ENCODE measurements at regions not wholly inside any gene's neighbourhood (a gene's known extent, or its start where the extent isn't known, plus 50 kb on each side); places are given as distances from the start of the nearest gene placed in this dataset.

DNA sequence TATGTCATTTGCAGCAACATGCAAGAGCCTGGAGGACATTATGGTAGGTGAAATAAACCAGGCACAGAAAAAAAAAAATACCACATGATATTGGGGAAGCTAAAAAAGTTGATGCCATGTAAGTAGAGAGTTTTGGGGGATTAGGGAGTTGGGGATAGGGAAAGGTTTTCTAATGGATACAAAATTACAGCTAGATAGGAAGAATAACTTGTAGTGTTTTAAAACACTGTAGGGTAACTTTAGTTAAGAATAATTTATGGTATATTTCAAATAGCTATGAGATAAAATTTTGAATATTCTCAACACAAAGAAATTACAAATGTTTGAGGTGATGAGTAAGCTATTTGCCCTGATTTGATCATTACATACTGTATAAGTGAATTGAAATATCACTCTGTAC is 1456.7 kb upstream of the MIR17HG start:
- no peaks in the 10 kb centered on the region for H3K27me3 ChIP-seq (replicated peaks; ENCODE audit: control insufficient read depth, insufficient read depth, low read length, poor library complexity, severe bottlenecking)
- H3K27ac ChIP-seq (ENCODE audit: insufficient read depth, low read length, poor library complexity, severe bottlenecking), result no peak overlapping the region
- H3K4me1 ChIP-seq (ENCODE audit: control insufficient read depth, insufficient read depth, low read length, poor library complexity, severe bottlenecking), result no peaks in the 10 kb centered on the region
- H3K9me3 ChIP-seq (ENCODE audit: control insufficient read depth, low read length), result no peaks in the 10 kb centered on the region
- DNase-seq, result no peak
- no peaks in the 10 kb centered on the region for H3K36me3 ChIP-seq (ENCODE audit: control insufficient read depth, insufficient read depth, low read length)
- no peak overlapping the region for H3K4me3 ChIP-seq (ENCODE audit: insufficient read depth, low read depth, low read length, poor library complexity, severe bottlenecking)

DNA sequence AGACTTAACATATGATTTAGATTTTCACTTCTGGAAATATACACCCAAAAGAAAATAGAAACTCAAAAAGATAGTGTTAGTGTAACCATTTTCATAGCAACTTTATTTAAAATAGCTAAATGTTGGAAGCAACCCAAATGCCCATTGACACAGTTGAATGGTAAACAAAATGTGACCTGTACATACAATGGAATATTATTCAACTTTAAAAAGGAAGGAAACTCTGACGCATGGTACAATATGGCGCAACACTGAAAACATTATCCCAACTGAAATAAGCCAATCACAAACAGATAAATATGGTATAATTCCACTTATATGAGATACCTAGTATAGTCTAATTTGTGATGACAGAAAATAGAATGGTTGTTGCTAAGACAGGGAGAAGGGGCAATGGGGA is 1456.1 kb upstream of the MIR17HG start:
- Histone ChIP-seq H3K36me3 (ENCODE audit: control insufficient read depth, insufficient read depth, low read length) (no peaks in the 10 kb centered on the region), H3K4me1 (ENCODE audit: control insufficient read depth, insufficient read depth, low read length, poor library complexity, severe bottlenecking) (no peaks in the 10 kb centered on the region), H3K27me3 (replicated peaks; ENCODE audit: control insufficient read depth, insufficient read depth, low read length, poor library complexity, severe bottlenecking) (no peaks in the 10 kb centered on the region), H3K4me3 (ENCODE audit: insufficient read depth, low read depth, low read length, poor library complexity, severe bottlenecking) (no peak overlapping the region), H3K27ac (ENCODE audit: insufficient read depth, low read length, poor library complexity, severe bottlenecking) (no peak overlapping the region), H3K9me3 (ENCODE audit: control insufficient read depth, low read length) (no peaks in the 10 kb centered on the region)
- DNase-seq, result no peak

DNA sequence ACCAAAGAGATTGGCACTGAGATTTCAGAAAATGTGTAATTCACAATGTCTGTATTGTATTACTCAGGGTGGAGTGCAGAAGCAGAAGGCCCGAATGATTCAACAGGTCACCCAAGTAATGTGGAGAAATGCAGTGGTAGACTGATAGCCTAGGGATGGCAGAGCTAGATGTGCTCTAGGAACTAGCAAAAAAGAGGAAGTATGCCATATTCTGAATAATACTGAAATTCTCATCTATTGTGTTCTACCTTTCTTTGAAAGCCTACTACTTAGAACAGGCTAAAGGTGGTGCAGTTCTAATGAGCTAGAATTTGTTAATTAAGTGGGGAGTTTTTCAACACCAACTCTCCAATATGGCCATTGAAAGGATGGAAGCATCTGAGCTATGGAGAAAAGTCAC is 1449.8 kb upstream of the MIR17HG start:
- Histone ChIP-seq H3K27ac (ENCODE audit: insufficient read depth, low read length, poor library complexity, severe bottlenecking) (no peak overlapping the region), H3K4me1 (ENCODE audit: control insufficient read depth, insufficient read depth, low read length, poor library complexity, severe bottlenecking) (no peaks in the 10 kb centered on the region), H3K27me3 (replicated peaks; ENCODE audit: control insufficient read depth, insufficient read depth, low read length, poor library complexity, severe bottlenecking) (no peaks in the 10 kb centered on the region), H3K4me3 (ENCODE audit: insufficient read depth, low read depth, low read length, poor library complexity, severe bottlenecking) (no peak overlapping the region), H3K36me3 (ENCODE audit: control insufficient read depth, insufficient read depth, low read length) (no peaks in the 10 kb centered on the region), H3K9me3 (ENCODE audit: control insufficient read depth, low read length) (no peaks in the 10 kb centered on the region)
- no peak for DNase-seq

DNA sequence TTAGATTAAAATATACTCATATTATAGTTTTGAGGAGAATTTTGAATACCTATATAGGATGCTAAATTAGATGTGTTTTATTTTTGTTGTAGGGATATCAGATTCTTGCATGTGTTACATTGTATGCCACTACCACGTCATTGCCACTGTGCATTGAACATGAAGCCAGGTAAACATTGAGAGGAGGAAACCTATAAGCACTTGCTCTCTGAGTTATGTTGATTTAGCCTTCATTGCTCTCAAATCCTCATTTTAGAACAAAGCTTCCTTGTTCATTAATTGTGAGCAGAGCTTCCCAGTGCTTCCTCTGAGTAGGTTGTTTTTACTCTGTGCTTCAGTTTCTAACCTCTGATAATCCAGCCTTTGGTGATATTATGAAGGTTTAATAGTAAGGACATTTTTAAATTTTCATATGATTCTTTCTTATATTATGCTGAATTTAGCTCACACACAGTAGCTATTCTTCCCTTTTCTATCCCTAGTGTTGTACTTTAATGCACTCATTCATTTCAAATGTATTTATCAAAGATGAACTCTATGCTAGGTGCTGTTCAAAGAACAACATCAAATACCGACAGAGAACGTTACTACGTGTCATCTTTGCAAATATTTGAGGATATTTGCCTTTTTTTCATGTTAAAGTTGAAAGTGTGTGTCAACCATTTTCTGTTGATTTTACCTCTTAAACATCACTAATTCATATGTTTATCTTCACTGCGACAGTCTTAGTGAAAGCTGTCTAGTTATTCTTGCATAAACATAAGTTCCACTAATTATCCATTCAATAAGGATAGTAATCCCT is 1448.0 kb upstream of the MIR17HG start:
- H3K27me3 ChIP-seq (replicated peaks; ENCODE audit: control insufficient read depth, insufficient read depth, low read length, poor library complexity, severe bottlenecking), result no peaks in the 10 kb centered on the region
- H3K36me3 ChIP-seq (ENCODE audit: control insufficient read depth, insufficient read depth, low read length), result no peaks in the 10 kb centered on the region
- no peaks in the 10 kb centered on the region for H3K9me3 ChIP-seq (ENCODE audit: control insufficient read depth, low read length)
- H3K4me1 ChIP-seq (ENCODE audit: control insufficient read depth, insufficient read depth, low read length, poor library complexity, severe bottlenecking), result no peaks in the 10 kb centered on the region
- no peak overlapping the region for H3K4me3 ChIP-seq (ENCODE audit: insufficient read depth, low read depth, low read length, poor library complexity, severe bottlenecking)
- H3K27ac ChIP-seq (ENCODE audit: insufficient read depth, low read length, poor library complexity, severe bottlenecking), result no peak overlapping the region
- no peak for DNase-seq

DNA sequence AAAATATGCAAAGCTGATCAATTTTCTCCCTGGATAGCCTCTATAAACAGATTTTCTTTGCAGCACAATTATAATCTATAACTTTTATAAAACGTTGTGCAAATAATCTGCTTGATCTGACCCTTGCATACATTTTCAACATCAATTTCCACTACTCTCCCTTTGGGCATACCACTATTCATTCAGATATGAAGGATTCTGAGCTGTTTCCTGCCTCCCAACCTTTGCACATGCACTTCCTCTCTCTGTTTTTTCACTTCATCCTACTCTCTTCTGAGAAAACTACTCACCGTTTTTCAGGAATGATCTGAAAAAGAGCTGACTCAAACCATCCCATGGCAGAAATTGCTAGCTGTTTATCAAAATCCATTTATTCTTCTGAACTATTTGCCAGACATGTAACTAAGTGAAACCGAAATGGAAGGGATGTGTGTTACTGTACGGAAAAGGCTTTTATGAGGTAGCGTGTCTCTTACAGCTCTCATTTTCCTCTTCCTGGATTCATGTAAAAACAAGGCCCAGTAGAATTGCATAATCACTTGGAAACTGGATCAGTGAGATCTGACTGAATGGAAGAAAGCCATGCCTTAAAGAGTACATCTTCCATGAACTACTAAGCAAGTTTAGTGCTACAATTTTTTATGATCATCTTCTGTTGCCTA is 1447.3 kb upstream of the MIR17HG start:
- no peak for DNase-seq
- H3K27me3 ChIP-seq (replicated peaks; ENCODE audit: control insufficient read depth, insufficient read depth, low read length, poor library complexity, severe bottlenecking), result no peaks in the 10 kb centered on the region
- H3K9me3 ChIP-seq (ENCODE audit: control insufficient read depth, low read length), result no peaks in the 10 kb centered on the region
- no peaks in the 10 kb centered on the region for H3K36me3 ChIP-seq (ENCODE audit: control insufficient read depth, insufficient read depth, low read length)
- no peaks in the 10 kb centered on the region for H3K4me1 ChIP-seq (ENCODE audit: control insufficient read depth, insufficient read depth, low read length, poor library complexity, severe bottlenecking)
- H3K27ac ChIP-seq (ENCODE audit: insufficient read depth, low read length, poor library complexity, severe bottlenecking), result no peak overlapping the region
- H3K4me3 ChIP-seq (ENCODE audit: insufficient read depth, low read depth, low read length, poor library complexity, severe bottlenecking), result no peak overlapping the region

DNA sequence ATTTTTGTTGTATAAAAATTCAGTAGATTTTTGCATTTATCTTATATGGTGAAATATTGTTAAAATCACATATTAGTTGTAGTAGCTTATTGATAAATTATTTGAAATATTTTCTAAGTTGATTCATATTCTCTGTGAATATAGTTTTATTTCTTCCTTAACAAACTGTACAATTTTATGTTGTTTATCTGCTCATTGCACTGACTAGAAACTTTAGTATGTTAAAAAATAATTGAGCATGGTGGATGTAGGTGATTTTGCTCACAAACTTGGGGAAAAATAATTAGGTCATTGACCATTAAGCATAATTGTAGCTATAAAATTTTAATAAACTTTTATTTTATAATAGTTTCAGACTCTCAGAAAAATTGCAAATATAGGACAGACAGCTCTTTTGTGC is 1445.3 kb upstream of the MIR17HG start:
- no peaks in the 10 kb centered on the region for H3K9me3 ChIP-seq (ENCODE audit: control insufficient read depth, low read length)
- no peaks in the 10 kb centered on the region for H3K27me3 ChIP-seq (replicated peaks; ENCODE audit: control insufficient read depth, insufficient read depth, low read length, poor library complexity, severe bottlenecking)
- no peak overlapping the region for H3K27ac ChIP-seq (ENCODE audit: insufficient read depth, low read length, poor library complexity, severe bottlenecking)
- H3K4me3 ChIP-seq (ENCODE audit: insufficient read depth, low read depth, low read length, poor library complexity, severe bottlenecking), result no peak overlapping the region
- H3K36me3 ChIP-seq (ENCODE audit: control insufficient read depth, insufficient read depth, low read length), result no peaks in the 10 kb centered on the region
- H3K4me1 ChIP-seq (ENCODE audit: control insufficient read depth, insufficient read depth, low read length, poor library complexity, severe bottlenecking), result no peaks in the 10 kb centered on the region
- no peak for DNase-seq

DNA sequence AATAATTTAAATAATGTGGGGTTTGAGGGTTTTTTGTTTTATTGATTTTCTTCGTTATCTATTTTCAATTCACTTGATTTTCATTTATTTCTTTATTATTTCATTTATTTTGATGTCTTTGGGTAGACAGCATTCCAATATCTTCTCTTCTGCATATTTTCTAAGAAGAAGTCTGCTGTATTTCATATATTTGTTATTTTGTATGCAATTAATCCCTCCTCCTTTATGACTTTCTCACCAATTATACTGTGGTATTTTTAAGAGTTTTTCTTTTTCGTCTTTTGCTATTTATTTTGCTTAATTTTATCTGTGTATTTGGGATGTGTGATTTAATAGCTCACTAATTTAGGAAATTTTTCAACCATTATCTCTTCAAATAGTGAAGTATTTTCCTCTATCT is 1444.4 kb upstream of the MIR17HG start:
- Histone ChIP-seq H3K27ac (ENCODE audit: insufficient read depth, low read length, poor library complexity, severe bottlenecking) (no peak overlapping the region), H3K4me1 (ENCODE audit: control insufficient read depth, insufficient read depth, low read length, poor library complexity, severe bottlenecking) (no peaks in the 10 kb centered on the region), H3K27me3 (replicated peaks; ENCODE audit: control insufficient read depth, insufficient read depth, low read length, poor library complexity, severe bottlenecking) (no peaks in the 10 kb centered on the region), H3K4me3 (ENCODE audit: insufficient read depth, low read depth, low read length, poor library complexity, severe bottlenecking) (no peak overlapping the region), H3K36me3 (ENCODE audit: control insufficient read depth, insufficient read depth, low read length) (no peaks in the 10 kb centered on the region), H3K9me3 (ENCODE audit: control insufficient read depth, low read length) (no peaks in the 10 kb centered on the region)
- no peak for DNase-seq

DNA sequence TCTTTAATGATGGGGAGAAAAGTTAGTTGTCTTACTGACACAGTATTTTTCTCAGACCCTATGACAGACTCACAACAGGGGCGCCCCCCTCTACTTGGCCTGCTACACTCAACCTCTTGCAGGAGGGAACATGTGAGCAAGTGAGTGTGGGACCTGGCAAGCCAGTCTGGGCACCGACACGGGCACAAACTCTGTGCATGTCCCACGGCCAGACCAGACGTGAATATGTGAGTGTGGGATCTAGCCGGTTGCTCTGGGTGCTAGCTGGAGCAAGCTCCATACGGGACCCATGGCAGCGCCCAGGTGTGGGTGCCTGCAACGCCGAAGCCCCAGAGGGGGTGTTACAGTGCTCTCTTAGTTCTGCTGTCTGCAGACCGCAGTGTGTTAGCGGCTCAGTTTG is 1437.3 kb upstream of the MIR17HG start:
- no peak for DNase-seq
- no peak overlapping the region for H3K4me3 ChIP-seq (ENCODE audit: insufficient read depth, low read depth, low read length, poor library complexity, severe bottlenecking)
- H3K27ac ChIP-seq (ENCODE audit: insufficient read depth, low read length, poor library complexity, severe bottlenecking), result no peak overlapping the region
- H3K9me3 ChIP-seq (ENCODE audit: control insufficient read depth, low read length), result no peaks in the 10 kb centered on the region
- H3K36me3 ChIP-seq (ENCODE audit: control insufficient read depth, insufficient read depth, low read length), result no peaks in the 10 kb centered on the region
- no peaks in the 10 kb centered on the region for H3K4me1 ChIP-seq (ENCODE audit: control insufficient read depth, insufficient read depth, low read length, poor library complexity, severe bottlenecking)
- no peaks in the 10 kb centered on the region for H3K27me3 ChIP-seq (replicated peaks; ENCODE audit: control insufficient read depth, insufficient read depth, low read length, poor library complexity, severe bottlenecking)

DNA sequence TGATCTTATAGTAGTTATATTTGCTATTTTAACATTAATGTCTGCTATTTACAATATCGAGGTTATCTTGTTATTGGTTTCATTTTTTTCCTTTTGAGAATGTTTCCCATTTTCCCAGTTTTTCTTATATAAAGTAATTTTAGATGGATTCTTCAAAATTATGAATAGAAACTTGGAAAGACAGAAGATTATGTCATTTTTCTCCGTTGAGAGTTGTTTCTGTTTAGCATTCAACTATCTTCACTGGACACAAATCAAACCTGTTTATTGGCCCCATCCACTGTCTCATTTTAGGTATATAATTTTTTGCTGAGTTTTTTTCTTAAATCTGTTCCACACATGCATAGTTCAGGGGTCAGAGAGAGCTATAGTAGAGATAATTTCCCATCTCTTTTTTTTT is 1430.9 kb upstream of the MIR17HG start:
- Histone ChIP-seq H3K4me1 (ENCODE audit: control insufficient read depth, insufficient read depth, low read length, poor library complexity, severe bottlenecking) (no peaks in the 10 kb centered on the region), H3K27ac (ENCODE audit: insufficient read depth, low read length, poor library complexity, severe bottlenecking) (no peak overlapping the region), H3K9me3 (ENCODE audit: control insufficient read depth, low read length) (no peaks in the 10 kb centered on the region), H3K4me3 (ENCODE audit: insufficient read depth, low read depth, low read length, poor library complexity, severe bottlenecking) (no peak overlapping the region), H3K36me3 (ENCODE audit: control insufficient read depth, insufficient read depth, low read length) (no peaks in the 10 kb centered on the region), H3K27me3 (replicated peaks; ENCODE audit: control insufficient read depth, insufficient read depth, low read length, poor library complexity, severe bottlenecking) (no peaks in the 10 kb centered on the region)
- no peak for DNase-seq

DNA sequence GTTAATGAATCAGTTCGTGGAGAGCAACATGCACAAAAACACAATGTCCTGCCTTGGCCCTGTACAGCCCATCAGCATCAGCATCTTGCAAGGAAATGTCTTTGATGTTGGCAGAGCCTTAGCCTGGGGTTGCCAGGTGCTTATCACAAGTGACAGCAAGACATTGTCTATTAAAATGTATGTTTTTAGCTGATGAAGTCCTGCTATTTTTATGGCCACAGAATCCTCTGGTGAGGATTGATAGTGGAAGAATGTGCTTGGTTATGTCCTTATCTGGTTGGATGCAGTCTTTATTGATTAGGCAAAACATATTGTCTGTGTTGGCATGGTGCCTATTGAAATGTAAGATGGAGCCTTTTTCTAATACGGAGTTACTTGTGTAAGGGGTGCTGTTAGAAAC is 1427.0 kb upstream of the MIR17HG start:
- Histone ChIP-seq H3K4me3 (ENCODE audit: insufficient read depth, low read depth, low read length, poor library complexity, severe bottlenecking) (no peak overlapping the region), H3K4me1 (ENCODE audit: control insufficient read depth, insufficient read depth, low read length, poor library complexity, severe bottlenecking) (no peaks in the 10 kb centered on the region), H3K27ac (ENCODE audit: insufficient read depth, low read length, poor library complexity, severe bottlenecking) (no peak overlapping the region), H3K9me3 (ENCODE audit: control insufficient read depth, low read length) (no peaks in the 10 kb centered on the region), H3K36me3 (ENCODE audit: control insufficient read depth, insufficient read depth, low read length) (no peaks in the 10 kb centered on the region), H3K27me3 (replicated peaks; ENCODE audit: control insufficient read depth, insufficient read depth, low read length, poor library complexity, severe bottlenecking) (no peaks in the 10 kb centered on the region)
- no peak for DNase-seq

Data from effector memory CD4-positive, alpha-beta T cell (primary cell).